Neural progenitor cell (in vitro differentiated cells): ENCODE measurements at regions not wholly inside any gene's neighbourhood (a gene's known extent, or its start where the extent isn't known, plus 50 kb on each side); places are given as distances from the start of the nearest gene placed in this dataset.

Experiments used
- CTCF ChIP-seq: fragments of 200-600 bp; sonication (generic); IDR thresholded peaks from 2 replicates; pipeline ENCODE4 v1.5.1; 2017; ENCODE audit warnings: antibody characterized with exemption, mild to moderate bottlenecking
- EZH2 ChIP-seq: fragments of 200-600 bp; sonication (generic); IDR thresholded peaks from 2 replicates; pipeline ENCODE4 v1.6.1; 2017; ENCODE audit warnings: antibody characterized with exemption, mild to moderate bottlenecking, moderate library complexity

- no peak for TF ChIP-seq CTCF
- no peak for TF ChIP-seq EZH2
These were observed 1109.0 kb downstream of the UQCRFS1 start for GRCh38 chr19:28103921-28104320.
